IMR-90 (cell line): ENCODE measurements at regions not wholly inside any gene's neighbourhood (a gene's known extent, or its start where the extent isn't known, plus 50 kb on each side); places are given as distances from the start of the nearest gene placed in this dataset.

ENCODE experiments used
- ATAC-seq: fragments of 200-7000 bp; cut with Tn5 transposase; 2 replicates; pipeline ENCODE4 v1.9.1; 2020; ENCODE audit warnings: low read depth, mild to moderate bottlenecking, moderate library complexity
- BruUV-seq: library from RNA; stranded (reverse); fragments of 400-500 nt; replicated peaks from 2 replicates; lab custom pipeline; 2021; lab: Mats Ljungman, UMichigan
- CTCF ChIA-PET: fragments of 300-600 bp; formaldehyde crosslinking; extraction: SDS; loops from one replicate; lab custom pipeline; 2021; ENCODE audit warnings: antibody characterized with exemption; lab: Yijun Ruan, JAX
- POLR2A ChIA-PET: fragments of 300-600 bp; sonication (Branson Sonifier 250); formaldehyde crosslinking; loops from one replicate; lab custom pipeline; 2022; ENCODE audit warnings: antibody characterized with exemption; ENCODE audit not compliant: unreplicated experiment; lab: Charles Lee
- DNase-seq: peaks from one replicate; pipeline ENCODE4 v3.0.0; 2013
- H2AFZ ChIP-seq: replicated peaks from 2 replicates; pipeline ENCODE3; 2013; ENCODE audit warnings: low read length, mild to moderate bottlenecking; ENCODE audit not compliant: poor library complexity
- H2AK5ac ChIP-seq: 2 replicates; pipeline ENCODE4 v1.6.1; 2013; ENCODE audit warnings: low read depth, low read length, inconsistent platforms
- H2AK9ac ChIP-seq: replicated peaks from 2 replicates; pipeline ENCODE3; 2013; ENCODE audit warnings: mild to moderate bottlenecking, low read depth, low read length, moderate library complexity; ENCODE audit not compliant: poor library complexity
- H2BK120ac ChIP-seq: 2 replicates; pipeline ENCODE4 v1.6.1; 2013; ENCODE audit warnings: low read depth, low read length, inconsistent platforms
- H2BK15ac ChIP-seq: 3 replicates; pipeline ENCODE4 v1.6.1; 2013; ENCODE audit warnings: low read depth, low read length, inconsistent platforms
- H2BK20ac ChIP-seq: 2 replicates; pipeline ENCODE4 v1.6.1; 2013; ENCODE audit warnings: low read depth, mild to moderate bottlenecking, inconsistent platforms, low read length, moderate library complexity
- H2BK5ac ChIP-seq: 2 replicates; pipeline ENCODE4 v1.6.1; 2013; ENCODE audit warnings: mild to moderate bottlenecking, low read depth, low read length, inconsistent platforms; ENCODE audit not compliant: poor library complexity, severe bottlenecking
- H3K14ac ChIP-seq: replicated peaks from 2 replicates; pipeline ENCODE4 v1.6.1; 2013; ENCODE audit warnings: low read depth, low read length, inconsistent platforms
- H3K18ac ChIP-seq: 2 replicates; pipeline ENCODE4 v1.6.1; 2013; ENCODE audit warnings: low read depth, low read length, control low read depth
- H3K23ac ChIP-seq: 2 replicates; pipeline ENCODE4 v1.6.1; 2013; ENCODE audit warnings: low read depth, low read length, inconsistent platforms
- H3K27ac ChIP-seq: 2 replicates; pipeline ENCODE4 v1.5.1; 2013; ENCODE audit warnings: mild to moderate bottlenecking, control low read depth, low read length; ENCODE audit not compliant: insufficient read depth
- H3K27me3 ChIP-seq: 2 replicates; pipeline ENCODE4 v1.6.1; 2013; ENCODE audit warnings: low read length; ENCODE audit not compliant: control insufficient read depth, insufficient read depth
- H3K36me3 ChIP-seq: 2 replicates; pipeline ENCODE4 v1.6.1; 2013; ENCODE audit warnings: low read length, mixed read lengths; ENCODE audit not compliant: control insufficient read depth, insufficient read depth
- H3K4ac ChIP-seq: 2 replicates; pipeline ENCODE4 v1.6.1; 2013; ENCODE audit warnings: low read depth, low read length, inconsistent platforms
- H3K4me1 ChIP-seq: 2 replicates; pipeline ENCODE4 v1.6.1; 2013; ENCODE audit warnings: low read length, mixed read lengths; ENCODE audit not compliant: control insufficient read depth, insufficient read depth
- H3K4me2 ChIP-seq: 2 replicates; pipeline ENCODE4 v1.6.1; 2013; ENCODE audit warnings: low read depth, mild to moderate bottlenecking, control low read depth, low read length, moderate library complexity
- H3K4me3 ChIP-seq: 2 replicates; pipeline ENCODE4 v1.5.1; 2013; ENCODE audit warnings: low read depth, mild to moderate bottlenecking, control low read depth, low read length, moderate library complexity; ENCODE audit not compliant: insufficient read depth
- H3K56ac ChIP-seq: 2 replicates; pipeline ENCODE4 v1.6.1; 2013; ENCODE audit warnings: low read length, inconsistent platforms; ENCODE audit not compliant: insufficient read depth; ENCODE audit errors: extremely low read depth
- H3K79me1 ChIP-seq, 2 experiments: 2 replicates each; pipeline ENCODE4 v1.6.1; 2013; ENCODE audit warnings: low read length in 2 of 2, inconsistent platforms in 1 of 2, low read depth in 1 of 2
- H3K9ac ChIP-seq: 2 replicates; pipeline ENCODE4 v1.6.1; 2013; ENCODE audit warnings: low read depth, low read length, control low read depth
- H3K9me1 ChIP-seq: 2 replicates; pipeline ENCODE4 v1.6.1; 2013; ENCODE audit warnings: low read length, inconsistent platforms; ENCODE audit not compliant: insufficient read depth
- H3K9me3 ChIP-seq: 2 replicates; pipeline ENCODE4 v1.6.1; 2013; ENCODE audit warnings: low read length; ENCODE audit not compliant: control insufficient read depth, insufficient read depth
- H4K20me1 ChIP-seq: 2 replicates; pipeline ENCODE4 v1.6.1; 2013; ENCODE audit warnings: low read length, inconsistent platforms; ENCODE audit not compliant: insufficient read depth
- H4K5ac ChIP-seq: 2 replicates; pipeline ENCODE4 v1.6.1; 2013; ENCODE audit warnings: mild to moderate bottlenecking, low read depth, low read length, control low read depth
- H4K8ac ChIP-seq, 2 experiments: 2 replicates each; pipeline ENCODE4 v1.6.1; 2013; ENCODE audit warnings: low read depth in 2 of 2, low read length in 2 of 2, control low read depth in 1 of 2, inconsistent platforms in 1 of 2
- H4K91ac ChIP-seq: 2 replicates; pipeline ENCODE4 v1.6.1; 2013; ENCODE audit warnings: low read depth, low read length, inconsistent platforms; ENCODE audit not compliant: insufficient read depth
- BHLHE40 ChIP-seq: fragments of 150-350 bp; IDR thresholded peaks from 2 replicates; pipeline ENCODE4 v1.6.1; 2016; ENCODE audit warnings: mild to moderate bottlenecking, low read depth, low read length
- CEBPB ChIP-seq: IDR thresholded peaks from 2 replicates; pipeline ENCODE4 v1.6.1; 2012; ENCODE audit warnings: low read depth, low read length, improper control_type of control experiment
- MAFK ChIP-seq: IDR thresholded peaks from 2 replicates; pipeline ENCODE4 v1.6.1; 2012; ENCODE audit warnings: low read depth, low read length, improper control_type of control experiment
- MAZ ChIP-seq: IDR thresholded peaks from 2 replicates; pipeline ENCODE4 v1.6.1; 2012; ENCODE audit warnings: low read depth, mild to moderate bottlenecking, low read length, improper control_type of control experiment, moderate library complexity, borderline replicate concordance
- MXI1 ChIP-seq: IDR thresholded peaks from 2 replicates; pipeline ENCODE4 v1.6.1; 2012; ENCODE audit warnings: low read depth, mild to moderate bottlenecking, low read length, moderate library complexity, borderline replicate concordance
- RCOR1 ChIP-seq: IDR thresholded peaks from 2 replicates; pipeline ENCODE4 v1.6.1; 2012; ENCODE audit warnings: mild to moderate bottlenecking, low read length, improper control_type of control experiment; ENCODE audit not compliant: insufficient replicate concordance
- SMC3 ChIP-seq: fragments of 150-350 bp; IDR thresholded peaks from 2 replicates; pipeline ENCODE4 v1.6.1; 2016; ENCODE audit warnings: low read depth, mild to moderate bottlenecking, antibody characterized with exemption, low read length, moderate library complexity
- WGBS, 2 experiments: methylation state at CpG; one replicate each; pipeline versions ENCODE4 v1.1.5 to v1.1.7; 2013; ENCODE audit warnings: missing lambda C conversion rate in 2 of 2; ENCODE audit not compliant: insufficient read length in 1 of 2; ENCODE audit errors: extremely low coverage in 2 of 2; 5-methylcytosine and 5-hydroxymethylcytosine counted together
- dilution Hi-C: fragments of 300-500 bp; cut with HindIII; formaldehyde crosslinking; loops from one replicate; pipeline ENCODE4 v1.14.3; 2018; ENCODE audit warnings: low sequenced_read_pairs; ENCODE audit not compliant: unreplicated experiment
- in situ Hi-C: fragments of 300-500 bp; cut with MboI; formaldehyde crosslinking; loops from 3 replicates; pipeline ENCODE4 v1.14.3; 2019; ENCODE audit warnings: low sequenced_read_pairs, inconsistent platforms, mixed read lengths
- intact Hi-C: fragments of 100-400 bp; cut with micrococcal nuclease; formaldehyde crosslinking; loops from 2 replicates; pipeline ENCODE4 v1.10.0; 2022
- TF ChIP-seq, protein P1 (sequence below): conservative IDR thresholded peaks from 2 replicates; pipeline ENCODE4 v1.5.1; 2012; ENCODE audit warnings: mild to moderate bottlenecking, low read depth, low read length, improper control_type of control experiment

DNA sequence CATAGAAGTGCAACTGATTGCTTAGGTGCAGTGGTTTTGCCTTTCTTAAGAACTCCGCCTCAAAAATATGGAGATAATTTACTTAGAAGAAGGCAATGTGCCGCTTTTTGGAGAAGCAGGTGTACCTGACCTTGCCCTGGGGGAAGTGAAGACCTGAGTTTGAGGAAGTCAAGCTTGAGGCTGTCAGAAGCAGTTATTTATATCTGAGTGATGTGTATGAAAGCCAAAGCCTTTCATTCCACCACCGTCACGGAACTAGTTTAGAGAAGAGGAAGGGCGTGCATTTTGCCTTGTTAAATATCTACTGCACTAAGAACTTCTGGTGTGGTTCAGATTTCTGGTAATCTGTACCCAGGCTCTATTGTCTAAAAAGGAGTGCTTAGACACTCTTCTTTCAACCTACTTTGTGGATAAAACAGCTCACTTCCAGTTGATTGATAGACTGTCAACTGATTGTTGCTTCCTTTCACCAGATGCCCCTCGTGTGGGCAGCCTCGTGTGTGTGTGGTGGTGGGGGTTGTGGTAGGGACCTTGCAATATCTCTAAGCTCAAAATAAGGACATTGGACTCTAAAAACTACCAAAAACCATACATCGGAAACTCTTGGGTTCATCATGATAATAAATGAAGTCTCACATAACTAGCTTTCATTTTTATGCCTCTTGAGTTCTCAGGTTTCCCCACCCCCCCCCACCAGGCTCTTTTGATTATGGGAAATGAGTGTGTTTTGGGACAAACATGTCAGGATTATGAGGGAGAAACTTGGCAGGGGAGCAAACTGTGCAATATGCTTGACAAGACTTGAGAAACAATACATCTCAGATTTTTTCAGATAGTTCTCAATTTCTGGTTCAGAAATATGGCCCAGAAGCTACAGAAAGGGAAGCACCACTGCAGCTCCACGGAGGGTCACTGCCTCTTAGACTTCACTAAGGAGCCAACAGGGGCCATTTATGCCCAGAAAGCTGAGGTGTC is 78.6 kb downstream of the ARF6 start:
- peak overlapping the region; percentile 62 for H3K56ac ChIP-seq
- peak overlapping the region; percentile 62 for H3K9ac ChIP-seq
- TF ChIP-seq RCOR1 (no peak), MAFK (no peak), MAZ (no peak), MXI1 (no peak), BHLHE40 (no peak), CEBPB (no peak), SMC3 (no peak)
- TF ChIP-seq, protein P1, sequence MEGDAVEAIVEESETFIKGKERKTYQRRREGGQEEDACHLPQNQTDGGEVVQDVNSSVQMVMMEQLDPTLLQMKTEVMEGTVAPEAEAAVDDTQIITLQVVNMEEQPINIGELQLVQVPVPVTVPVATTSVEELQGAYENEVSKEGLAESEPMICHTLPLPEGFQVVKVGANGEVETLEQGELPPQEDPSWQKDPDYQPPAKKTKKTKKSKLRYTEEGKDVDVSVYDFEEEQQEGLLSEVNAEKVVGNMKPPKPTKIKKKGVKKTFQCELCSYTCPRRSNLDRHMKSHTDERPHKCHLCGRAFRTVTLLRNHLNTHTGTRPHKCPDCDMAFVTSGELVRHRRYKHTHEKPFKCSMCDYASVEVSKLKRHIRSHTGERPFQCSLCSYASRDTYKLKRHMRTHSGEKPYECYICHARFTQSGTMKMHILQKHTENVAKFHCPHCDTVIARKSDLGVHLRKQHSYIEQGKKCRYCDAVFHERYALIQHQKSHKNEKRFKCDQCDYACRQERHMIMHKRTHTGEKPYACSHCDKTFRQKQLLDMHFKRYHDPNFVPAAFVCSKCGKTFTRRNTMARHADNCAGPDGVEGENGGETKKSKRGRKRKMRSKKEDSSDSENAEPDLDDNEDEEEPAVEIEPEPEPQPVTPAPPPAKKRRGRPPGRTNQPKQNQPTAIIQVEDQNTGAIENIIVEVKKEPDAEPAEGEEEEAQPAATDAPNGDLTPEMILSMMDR = no peak
- BruUV-seq = no TSS peak
- H2BK120ac ChIP-seq = peak overlapping the region; percentile 93
- peak overlapping the region; percentile 88; the same call in 2 of the 3 replicates for H2BK15ac ChIP-seq
- in situ Hi-C loops (no loop called here), intact Hi-C loops (loop anchor here (1.0 to 5.0 kb wide), 3 partner anchors 17 to 104 kb away; partner anchors contain the start of gene ARF6), dilution Hi-C loops (no loop called here)
- H3K23ac ChIP-seq = peak overlapping the region; percentile 94
- WGBS, 2 experiments = 100% methylated on average over 1 of the region's 9 CpGs; no CpG with 5 or more reads in 1 of the 2 experiments
- ATAC-seq (peak; percentile 5), DNase-seq (peak; percentile 25)
- peak overlapping the region; percentile 99 for H3K18ac ChIP-seq
- H2AK9ac ChIP-seq = peak overlapping the region; percentile 81
- peaks cover 0 to 25% of the 10 kb centered on the region in 2 experiments; a peak in 1 of 4 replicates for H3K79me1 ChIP-seq
- peak overlapping the region; percentile 97 for H2AK5ac ChIP-seq
- H4K20me1 ChIP-seq = no peaks in the 10 kb centered on the region
- CTCF ChIA-PET = interaction anchor here (0.6 to 1.6 kb wide), 4 partner anchors 18 to 118 kb away, joined by 3 to 5 read pairs (median 4); no protein-coding TSS in a partner anchor
- peak overlapping the region; percentile 63 to 86 for H4K8ac ChIP-seq
- peak overlapping the region; percentile 97 for H3K27ac ChIP-seq
- peak overlapping the region; percentile 93 for H4K91ac ChIP-seq
- no peaks in the 10 kb centered on the region for H3K9me3 ChIP-seq
- peak overlapping the region; percentile 98 for H4K5ac ChIP-seq
- H2BK20ac ChIP-seq = peak overlapping the region; percentile 91
- H3K4me2 ChIP-seq = peak overlapping the region; percentile 98
- peaks cover 21% of the 10 kb centered on the region for H3K9me1 ChIP-seq
- H3K4me1 ChIP-seq = peaks cover 36% of the 10 kb centered on the region
- peak overlapping the region; percentile 94 for H2BK5ac ChIP-seq
- H3K4me3 ChIP-seq = no peak overlapping the region
- H3K27me3 ChIP-seq = no peaks in the 10 kb centered on the region
- peak overlapping the region; percentile 92 for H3K4ac ChIP-seq
- POLR2A ChIA-PET = interaction anchor here (1.1 kb wide), 1 partner anchor 79 kb away, joined by 3 read pairs; no protein-coding TSS in a partner anchor
- H2AFZ ChIP-seq = peak overlapping the region; percentile 70
- H3K14ac ChIP-seq = peak overlapping the region; percentile 96
- H3K36me3 ChIP-seq = no peaks in the 10 kb centered on the region
